Amniotic stem cell (primary cell): ENCODE measurements at regions not wholly inside any gene's neighbourhood (a gene's known extent, or its start where the extent isn't known, plus 50 kb on each side); places are given as distances from the start of the nearest gene placed in this dataset.

ENCODE experiments used
- DNase-seq: peaks from one replicate; lab custom pipeline; 2025; lab: John Stamatoyannopoulos, UW

GRCh38 chr6:21997119-21998037, 299.5 kb downstream of the PRL start:
- no peak for DNase-seq

- no peak for DNase-seq
Measured at GRCh38 chr6:21998582-21998981, 298.3 kb downstream of the PRL start.

GRCh38 chr6:21999012-21999528, 297.8 kb downstream of the PRL start:
- peak; percentile 38 for DNase-seq

- DNase-seq = no peak
Measured at GRCh38 chr6:21999741-22000140, 297.1 kb downstream of the PRL start.

GRCh38 chr6:22001396-22002027, 295.3 kb downstream of the PRL start:
- DNase-seq = no peak

GRCh38 chr6:22003287-22003686, 293.5 kb downstream of the PRL start:
- peak; percentile 36 for DNase-seq

- no peak for DNase-seq
Measured at GRCh38 chr6:22006795-22007194, 290.0 kb downstream of the PRL start.

GRCh38 chr6:22007469-22007868, 289.4 kb downstream of the PRL start:
- no peak for DNase-seq

GRCh38 chr6:22008248-22008836, 288.5 kb downstream of the PRL start:
- DNase-seq = no peak

GRCh38 chr6:22010102-22010501, 286.7 kb downstream of the PRL start:
- no peak for DNase-seq

GRCh38 chr6:22015216-22015615, 281.6 kb downstream of the PRL start:
- no peak for DNase-seq

- no peak for DNase-seq
Measured at GRCh38 chr6:22015944-22016343, 280.9 kb downstream of the PRL start.

GRCh38 chr6:22017272-22017671, 279.6 kb downstream of the PRL start:
- no peak for DNase-seq

- no peak for DNase-seq
Measured at GRCh38 chr6:22017766-22018165, 279.1 kb downstream of the PRL start.

GRCh38 chr6:22019857-22020256, 277.0 kb downstream of the PRL start:
- DNase-seq = no peak

- no peak for DNase-seq
Measured at GRCh38 chr6:22020299-22021003, 276.4 kb downstream of the PRL start.

- no peak for DNase-seq
Measured at GRCh38 chr6:22021966-22022365, 274.9 kb downstream of the PRL start.

GRCh38 chr6:22023937-22024336, 272.9 kb downstream of the PRL start:
- no peak for DNase-seq

GRCh38 chr6:22024973-22025467, 271.8 kb downstream of the PRL start:
- DNase-seq = no peak

- DNase-seq = no peak
Measured at GRCh38 chr6:22025468-22026163, 271.2 kb downstream of the PRL start.

- DNase-seq = no peak
Measured at GRCh38 chr6:22026164-22026678, 270.6 kb downstream of the PRL start.
